NCI-H748 treated with DMSO at 0.1 percent for 48 hours (cell line): ENCODE measurements at regions not wholly inside any gene's neighbourhood (a gene's known extent, or its start where the extent isn't known, plus 50 kb on each side); places are given as distances from the start of the nearest gene placed in this dataset.
"Not testable (repeated sequence)": the region's sequence is repeated elsewhere in the genome, so short reads cannot be mapped to it uniquely, and the experiment has no call there.

ENCODE experiments used
- DNase-seq: peaks from one replicate; lab custom pipeline; 2025; lab: John Stamatoyannopoulos, UW

DNA sequence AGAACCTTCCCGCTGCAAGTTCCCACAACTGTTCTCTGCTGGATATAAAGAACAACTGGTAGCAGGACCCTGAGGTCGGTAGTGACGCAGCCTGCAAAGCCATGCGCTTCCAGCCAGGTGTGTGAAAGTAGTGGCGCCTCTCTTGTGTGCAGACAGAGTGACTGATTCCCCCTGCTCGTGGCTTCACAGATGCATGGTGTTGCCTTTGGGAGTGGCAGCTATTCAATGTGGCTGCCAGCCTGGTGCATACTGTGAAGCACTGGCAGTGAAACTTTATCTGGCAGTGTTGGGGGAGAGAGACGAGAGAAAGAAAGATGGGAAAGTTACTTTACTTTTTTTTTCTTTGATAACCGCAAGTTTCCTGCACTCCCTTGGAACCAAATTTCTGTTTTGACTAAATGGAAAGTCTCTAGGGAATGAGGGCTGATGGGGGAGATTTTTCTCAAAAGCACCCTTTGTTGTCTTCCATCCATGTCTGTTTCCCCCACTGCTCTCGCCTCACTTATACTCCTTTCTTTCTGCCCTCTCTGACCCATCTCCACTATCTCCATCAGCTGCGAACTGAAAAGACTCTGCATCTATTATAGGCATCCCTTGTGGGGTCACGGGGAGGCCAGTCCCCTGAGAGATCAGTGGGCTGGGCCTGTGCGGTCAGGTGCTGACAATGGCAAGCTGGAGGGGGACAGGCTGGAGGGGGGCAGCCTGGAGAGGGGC lies 90.0 kb upstream of the TNP1 start:
- DNase-seq: no peak

DNA sequence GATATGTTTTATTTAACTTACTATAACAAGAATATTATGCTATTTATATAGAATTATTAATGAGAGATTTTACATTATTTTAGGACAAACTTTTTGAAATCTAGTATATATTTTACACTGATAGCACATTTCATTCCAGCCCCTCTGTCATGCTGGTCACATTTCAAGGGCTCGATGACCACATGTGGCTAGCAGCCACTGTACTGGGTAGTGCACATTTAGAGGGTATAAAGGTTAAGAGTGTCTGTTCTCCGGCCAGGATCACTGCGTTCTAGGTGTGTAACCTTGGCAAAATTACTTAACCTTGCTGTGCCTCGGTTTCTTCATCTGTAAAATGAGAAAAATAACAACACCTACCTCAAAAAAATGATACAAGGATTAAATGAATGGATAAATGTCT lies 87.2 kb upstream of the TNP1 start:
- no peak for DNase-seq

DNA sequence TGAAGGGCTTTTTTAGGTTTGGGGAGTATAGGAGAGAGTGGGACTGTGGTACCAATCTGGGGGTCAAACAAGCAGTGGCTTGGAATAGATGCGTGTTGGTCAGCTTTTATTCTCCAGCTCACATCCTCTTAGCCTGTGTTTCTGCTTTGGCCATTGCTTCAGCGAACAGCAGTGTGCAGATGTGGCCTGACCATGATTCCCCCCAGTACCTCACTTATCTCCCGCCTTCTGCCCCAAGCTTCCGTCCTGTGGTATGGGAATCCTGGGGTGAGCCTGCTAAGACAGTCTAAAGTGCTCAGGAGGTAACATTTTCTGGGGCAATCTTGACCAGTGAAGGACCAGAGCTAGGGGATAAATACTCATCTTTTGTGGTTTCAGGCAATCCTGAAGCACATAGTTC lies 84.9 kb upstream of the TNP1 start:
- DNase-seq: no peak

DNA sequence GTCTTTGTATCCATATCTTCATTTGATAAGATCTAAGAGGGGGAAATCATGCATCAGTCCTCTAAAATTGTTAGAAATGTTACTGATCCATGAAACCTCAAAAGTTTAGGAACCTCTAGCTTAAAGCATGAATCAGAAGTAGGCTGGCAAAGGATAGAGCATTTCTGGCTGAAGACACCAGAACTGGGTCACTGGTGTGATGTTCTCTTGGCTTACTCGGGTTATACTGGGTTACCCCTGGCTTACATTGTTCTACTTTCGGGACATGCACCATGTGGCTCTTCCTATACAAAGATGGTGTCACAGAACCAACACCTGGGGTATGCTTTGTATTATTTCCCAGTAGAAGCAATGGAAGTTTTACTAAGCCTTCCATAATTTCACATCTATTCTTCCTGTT lies 83.2 kb upstream of the TNP1 start:
- no peak for DNase-seq

DNA sequence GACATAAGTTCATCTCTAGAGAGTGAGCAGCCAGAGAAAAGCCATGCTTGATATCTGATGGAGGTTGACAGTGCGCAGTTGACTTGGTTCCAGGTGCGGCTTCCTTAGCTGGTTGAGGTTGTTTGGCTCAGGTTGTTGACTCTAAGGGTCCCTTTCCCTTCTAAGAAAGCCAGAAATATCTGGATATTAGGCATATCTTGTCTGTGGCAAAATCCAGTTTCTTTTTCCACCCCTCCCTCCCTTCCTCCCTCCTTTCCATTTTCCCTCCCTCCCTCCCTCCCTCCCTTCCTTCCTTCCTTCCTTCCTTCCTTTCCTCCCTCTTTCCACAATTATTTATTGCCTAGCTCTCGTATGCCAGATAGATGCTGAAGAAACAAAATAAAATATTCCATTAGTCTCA lies 82.6 kb upstream of the TNP1 start:
- DNase-seq: no peak

DNA sequence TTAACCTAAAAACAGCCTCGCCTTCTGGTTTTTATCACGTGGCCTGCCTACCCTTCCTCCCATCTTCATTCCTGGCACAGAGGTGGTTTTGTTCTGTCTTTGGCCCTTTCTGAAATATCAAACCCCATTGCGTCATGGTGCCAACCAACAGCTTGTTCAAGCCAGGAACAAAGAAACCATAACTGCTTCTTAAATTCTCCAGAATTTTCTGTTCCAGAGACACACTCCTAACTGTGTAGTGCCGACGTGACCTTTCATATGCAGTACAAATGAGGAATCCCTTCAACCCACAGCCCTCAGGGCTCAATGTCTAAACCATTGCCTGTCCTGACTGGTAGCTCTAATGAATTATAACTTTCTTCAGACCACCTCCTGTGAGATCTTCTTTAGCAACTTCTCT lies 82.2 kb upstream of the TNP1 start:
- no peak for DNase-seq

DNA sequence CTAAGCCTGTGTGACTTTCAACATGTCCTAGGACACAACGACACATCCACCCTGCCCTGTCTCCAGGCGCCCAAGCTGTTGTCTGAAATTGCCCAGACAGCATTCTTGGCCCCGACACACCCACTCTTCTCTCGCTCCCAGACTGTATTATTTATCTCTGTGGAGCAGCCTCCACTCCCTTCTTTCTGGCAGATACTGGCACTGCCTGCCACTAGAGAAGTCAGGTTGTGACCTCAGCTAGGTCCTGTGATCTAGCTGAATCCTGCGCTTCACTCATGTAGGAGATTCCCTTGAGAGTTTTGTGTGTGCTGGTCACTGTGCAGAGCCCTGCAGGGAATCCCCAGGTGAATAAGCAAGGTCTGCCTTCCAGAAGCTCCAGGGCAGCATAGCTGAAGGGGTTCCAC lies 77.1 kb upstream of the TNP1 start:
- DNase-seq: no peak

DNA sequence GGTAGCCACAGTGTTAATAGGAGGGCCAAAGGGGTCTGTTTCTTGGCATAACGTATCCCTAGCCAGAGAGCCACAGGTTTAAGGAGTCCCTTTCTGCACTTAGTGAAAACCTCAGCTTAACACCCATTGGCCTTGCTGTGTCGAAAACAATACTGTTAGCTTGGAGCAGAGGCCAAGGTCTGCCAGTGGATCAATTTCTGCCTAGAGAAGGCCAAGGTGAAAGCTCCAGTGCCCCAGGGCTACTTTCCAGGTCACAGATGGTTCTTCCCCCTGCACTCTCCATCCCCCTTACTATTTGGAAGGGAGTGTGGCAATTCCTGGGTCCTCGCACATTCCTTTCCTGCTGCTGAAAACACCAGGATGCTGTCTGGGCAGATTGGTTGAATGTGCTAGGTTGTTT lies 74.8 kb upstream of the TNP1 start:
- no peak for DNase-seq

DNA sequence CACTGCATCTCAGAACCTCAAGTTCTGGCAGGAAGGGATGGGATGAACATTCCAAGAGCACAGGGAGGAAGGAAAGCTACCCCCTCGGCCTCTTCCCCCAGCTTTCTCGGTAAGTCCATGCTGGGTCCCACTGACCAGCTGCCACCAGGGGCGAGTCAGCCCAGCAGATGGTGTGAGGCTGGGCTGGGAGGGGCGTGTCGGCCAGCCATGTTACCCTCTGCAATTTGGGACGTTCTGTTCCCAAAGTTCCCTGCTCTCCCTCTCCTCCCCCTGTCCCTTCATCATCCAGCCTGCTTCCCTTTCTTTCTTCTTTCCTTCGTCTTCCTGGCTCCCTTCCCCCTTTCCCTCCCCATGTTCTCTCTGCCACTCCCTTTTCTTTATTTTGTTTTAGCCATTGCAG lies 74.3 kb upstream of the TNP1 start:
- DNase-seq: no peak

DNA sequence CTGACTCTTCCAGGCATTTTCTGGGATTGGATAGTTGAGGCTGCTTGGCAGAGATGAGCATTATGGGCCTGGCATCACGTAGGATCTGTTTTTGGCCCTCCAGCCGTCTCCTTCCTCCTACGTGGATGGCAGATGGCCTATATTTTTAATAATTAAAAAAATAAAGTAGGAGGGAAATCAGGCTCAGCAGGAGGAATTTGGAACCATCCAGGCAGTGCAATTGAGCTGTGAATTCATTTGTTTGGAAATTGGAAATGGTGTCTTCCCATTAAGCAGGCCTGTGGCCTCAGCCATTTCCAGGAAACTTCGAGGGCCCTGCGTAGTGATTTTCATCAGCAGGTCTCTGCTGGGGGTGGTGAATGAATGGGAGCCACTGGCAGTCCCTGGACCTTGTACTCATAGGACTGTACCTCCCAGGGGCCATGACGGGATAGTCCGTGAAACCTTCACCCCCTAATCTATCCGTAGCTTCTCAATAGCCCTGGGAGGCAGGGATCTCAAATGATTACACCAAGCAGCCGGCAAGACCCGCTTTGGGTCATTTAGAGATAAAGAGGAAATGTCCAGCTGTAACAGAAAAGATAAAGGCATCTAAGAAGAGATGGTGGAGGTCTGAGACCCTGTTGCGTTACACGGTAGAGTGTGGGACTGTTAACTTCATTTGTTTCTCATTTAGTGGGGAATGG lies 73.1 kb upstream of the TNP1 start:
- DNase-seq: no peak

DNA sequence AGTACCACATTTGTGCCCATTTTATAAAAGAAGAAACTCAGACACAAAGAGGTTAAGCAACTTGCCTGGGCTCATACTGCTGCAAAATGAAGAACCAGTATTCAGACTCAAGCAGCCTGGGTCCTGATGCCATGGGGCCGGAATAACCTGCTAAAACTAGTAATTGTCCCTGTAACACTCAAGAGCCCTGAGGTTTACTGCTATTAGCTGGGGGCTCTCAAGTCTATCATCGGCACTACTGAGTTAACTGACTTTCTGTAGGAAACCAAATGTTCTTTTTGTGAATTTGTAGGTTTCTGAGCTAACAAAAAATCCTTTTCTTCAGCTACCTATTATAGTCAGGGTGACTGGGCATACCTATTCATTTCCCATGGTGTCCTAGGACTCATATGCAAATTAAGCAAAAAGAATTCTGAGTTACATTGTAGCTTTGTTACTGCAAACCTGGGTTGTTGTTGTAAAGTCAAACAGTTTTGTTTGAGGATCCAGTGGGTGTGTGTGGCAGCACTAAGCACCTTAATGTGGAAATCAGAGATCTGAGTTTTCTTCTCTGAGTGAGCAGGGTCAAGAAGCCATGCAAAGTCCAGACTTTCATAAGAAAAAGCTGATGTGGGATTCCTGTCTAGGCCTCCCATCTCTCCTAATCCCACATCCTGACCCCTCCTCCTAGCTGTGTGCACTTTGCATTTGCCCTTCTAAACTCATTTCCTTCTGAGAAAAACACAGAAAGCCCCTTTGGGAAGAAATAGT lies 72.4 kb upstream of the TNP1 start:
- DNase-seq: no peak

DNA sequence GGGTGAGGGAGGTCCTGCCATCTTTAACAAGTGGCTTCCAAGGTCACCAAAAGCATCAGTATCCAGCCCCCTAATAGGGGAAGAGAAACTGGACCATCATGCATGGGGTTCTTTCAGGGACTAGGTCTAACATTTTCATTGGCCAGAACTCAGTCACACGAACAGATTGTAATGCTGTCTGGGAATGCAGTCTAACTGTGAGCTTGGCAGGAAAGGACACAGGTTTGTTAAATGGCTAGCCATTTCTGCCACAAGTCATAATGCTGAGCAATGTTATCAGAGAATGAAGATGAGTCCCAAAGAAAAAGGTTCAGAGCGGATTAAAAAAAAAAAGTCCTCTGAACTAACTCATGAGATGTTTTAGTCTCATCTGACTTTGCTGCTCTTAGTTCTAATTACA lies 70.9 kb upstream of the TNP1 start:
- no peak for DNase-seq

DNA sequence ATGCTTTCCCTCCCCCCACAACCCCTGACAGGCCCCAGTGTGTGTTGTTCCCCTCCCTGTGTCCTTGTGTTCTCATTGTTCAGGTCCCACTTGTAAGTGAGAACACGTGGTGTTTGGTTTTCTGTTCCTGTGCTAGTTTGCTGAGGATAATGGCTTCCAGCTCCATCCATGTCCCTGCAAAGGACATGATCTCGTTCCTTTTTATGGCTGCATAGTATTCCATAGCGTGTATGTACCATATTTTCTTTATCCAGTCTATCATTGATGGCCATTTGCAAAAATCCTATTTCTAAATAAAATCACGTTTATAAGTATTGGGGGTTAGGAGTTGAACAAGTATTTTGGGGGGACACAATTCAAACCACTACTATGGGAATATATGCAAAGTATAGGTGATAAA lies 69.5 kb upstream of the TNP1 start:
- DNase-seq: not testable (repeated sequence)

DNA sequence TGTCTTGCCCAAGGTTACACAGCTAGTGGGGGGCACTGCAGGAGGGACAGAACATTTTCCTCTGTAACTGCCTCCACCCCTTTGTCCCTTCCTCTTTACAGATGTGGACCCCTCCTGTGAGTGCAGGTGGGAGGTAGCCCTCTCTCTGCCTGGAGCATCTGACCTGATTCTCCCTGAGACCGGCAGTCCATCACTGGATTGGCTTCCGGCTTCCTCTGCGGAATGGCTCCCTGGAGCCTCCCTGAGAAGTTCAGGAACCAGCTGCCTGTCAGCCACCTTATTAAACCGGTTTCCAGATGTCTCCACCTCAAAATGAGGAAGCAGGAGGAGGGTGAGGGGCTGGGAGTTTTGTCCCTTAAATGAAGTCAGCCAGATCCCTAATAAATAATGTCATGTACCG lies 67.3 kb upstream of the TNP1 start:
- DNase-seq: no peak

DNA sequence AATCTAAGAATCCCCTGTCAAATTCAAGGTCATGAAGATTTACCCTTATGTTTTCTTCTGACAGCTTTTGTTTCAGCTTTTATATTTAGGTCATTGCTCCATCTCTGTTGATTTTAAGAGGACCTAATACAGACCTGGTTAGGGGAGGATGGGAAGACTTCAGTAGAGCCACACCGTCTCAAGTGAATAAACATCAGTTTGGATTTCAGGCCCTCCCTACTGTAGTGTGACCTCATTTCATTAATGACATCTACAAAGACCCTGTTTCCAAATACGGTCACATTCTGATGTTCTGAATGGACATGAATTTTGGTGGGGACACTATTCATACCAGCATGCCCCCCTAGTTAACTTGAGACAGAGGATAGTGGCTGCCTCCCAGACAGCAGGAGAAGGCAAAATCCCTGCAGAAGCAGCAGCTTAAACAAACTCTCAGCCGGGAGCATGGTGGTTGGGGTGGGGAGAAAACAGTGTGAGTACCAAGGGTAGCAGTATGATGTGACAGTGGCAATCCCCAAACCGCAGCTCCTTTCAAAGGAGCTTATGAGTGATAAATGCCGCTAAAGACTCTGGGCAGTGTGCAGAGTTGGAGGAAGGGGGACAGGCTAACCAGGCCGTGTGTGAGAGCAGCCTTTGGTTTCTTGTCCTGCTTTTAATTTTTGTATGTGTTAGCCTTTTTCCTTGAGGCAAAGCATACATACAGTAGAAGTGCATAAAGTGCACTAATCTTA lies 65.9 kb upstream of the TNP1 start:
- no peak for DNase-seq

DNA sequence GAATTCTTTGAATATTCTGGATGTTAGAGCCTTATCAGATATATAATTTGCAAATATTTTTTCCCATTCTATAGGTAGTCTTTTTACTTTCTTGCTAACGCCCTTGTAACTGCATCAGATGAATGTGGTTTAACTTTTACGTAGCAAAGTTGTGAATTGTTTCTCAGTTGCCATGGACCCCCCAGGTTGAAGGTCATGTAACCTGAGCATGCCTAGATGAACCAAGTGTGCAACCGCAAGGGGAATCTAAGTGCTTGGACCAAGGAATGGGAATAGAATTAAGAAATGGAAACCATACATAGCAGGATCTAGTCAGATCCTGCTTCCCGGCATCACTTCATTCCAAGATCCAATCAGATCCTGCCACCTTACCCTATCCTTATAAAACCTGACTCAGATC lies 65.1 kb upstream of the TNP1 start:
- no peak for DNase-seq

DNA sequence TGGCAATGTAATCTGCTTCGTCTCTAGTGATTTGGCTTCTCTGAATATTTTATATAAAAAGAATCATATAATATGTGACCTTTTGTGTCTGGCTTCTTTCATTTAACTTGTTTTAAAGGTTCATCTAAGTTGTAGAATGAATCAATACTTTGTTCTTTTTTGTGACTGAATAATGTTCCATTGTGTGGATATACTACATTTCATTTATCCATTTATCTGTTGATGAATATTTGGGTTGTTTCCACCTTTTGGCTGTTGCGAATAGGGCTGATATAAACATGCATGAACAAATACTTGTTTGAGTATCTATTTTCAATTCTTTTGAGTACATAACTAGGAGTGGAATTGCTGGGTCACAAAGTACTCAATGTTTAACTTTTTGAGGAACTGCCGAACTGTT lies 63.8 kb upstream of the TNP1 start:
- no peak for DNase-seq

DNA sequence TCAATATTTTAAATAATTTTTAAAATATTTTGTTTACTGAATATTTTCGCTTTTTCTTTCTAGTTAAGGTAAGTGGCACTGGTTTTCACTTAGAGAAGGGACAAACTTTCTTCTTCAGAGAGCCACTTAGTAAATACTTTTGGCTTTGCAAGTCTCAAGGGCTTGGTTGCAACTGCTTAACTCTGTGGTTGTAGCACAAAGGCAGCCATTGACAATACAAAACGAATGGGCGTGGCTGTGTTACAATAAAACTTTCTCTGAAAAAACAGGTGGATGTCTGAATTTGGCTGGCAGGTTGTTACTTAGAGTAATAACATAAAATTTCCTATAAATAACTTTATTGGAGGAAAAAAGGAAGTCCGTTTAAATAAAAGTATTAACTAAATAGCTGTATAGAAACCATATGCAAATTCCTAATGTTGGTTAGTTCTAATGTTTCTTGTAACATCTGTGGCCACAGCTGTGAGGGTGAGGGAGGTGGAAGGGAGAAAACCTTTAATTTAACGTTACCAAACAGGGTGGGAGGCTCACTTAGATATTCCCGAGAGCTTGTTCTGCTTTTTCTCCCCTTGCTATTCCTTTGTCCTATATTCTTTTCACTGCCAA lies 62.4 kb upstream of the TNP1 start:
- no peak for DNase-seq

DNA sequence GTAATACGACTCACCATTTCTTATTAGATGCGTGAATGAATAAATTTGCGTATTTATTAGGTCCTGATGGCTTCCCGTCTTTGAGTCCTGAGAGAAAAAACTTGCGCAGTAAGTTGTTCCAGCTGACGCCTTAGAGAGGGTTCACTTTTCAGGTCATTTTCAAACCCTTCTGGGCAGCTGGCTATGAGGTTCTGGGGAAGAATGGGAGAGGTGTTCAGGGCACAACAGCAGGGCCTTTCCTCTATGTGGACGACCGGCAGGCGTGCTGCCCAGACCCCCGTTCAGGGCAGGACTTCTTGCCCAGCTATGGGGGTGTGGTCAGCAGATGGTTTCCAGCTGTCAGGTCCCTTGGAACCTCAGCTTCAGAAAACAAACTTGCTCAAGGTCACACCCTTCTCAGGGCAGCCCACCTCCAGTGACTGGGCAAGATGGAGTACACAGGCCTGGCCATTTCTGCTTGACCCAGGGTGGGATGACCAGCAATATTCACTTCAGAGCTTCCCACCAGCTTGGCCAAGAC lies 61.1 kb upstream of the TNP1 start:
- DNase-seq: no peak

DNA sequence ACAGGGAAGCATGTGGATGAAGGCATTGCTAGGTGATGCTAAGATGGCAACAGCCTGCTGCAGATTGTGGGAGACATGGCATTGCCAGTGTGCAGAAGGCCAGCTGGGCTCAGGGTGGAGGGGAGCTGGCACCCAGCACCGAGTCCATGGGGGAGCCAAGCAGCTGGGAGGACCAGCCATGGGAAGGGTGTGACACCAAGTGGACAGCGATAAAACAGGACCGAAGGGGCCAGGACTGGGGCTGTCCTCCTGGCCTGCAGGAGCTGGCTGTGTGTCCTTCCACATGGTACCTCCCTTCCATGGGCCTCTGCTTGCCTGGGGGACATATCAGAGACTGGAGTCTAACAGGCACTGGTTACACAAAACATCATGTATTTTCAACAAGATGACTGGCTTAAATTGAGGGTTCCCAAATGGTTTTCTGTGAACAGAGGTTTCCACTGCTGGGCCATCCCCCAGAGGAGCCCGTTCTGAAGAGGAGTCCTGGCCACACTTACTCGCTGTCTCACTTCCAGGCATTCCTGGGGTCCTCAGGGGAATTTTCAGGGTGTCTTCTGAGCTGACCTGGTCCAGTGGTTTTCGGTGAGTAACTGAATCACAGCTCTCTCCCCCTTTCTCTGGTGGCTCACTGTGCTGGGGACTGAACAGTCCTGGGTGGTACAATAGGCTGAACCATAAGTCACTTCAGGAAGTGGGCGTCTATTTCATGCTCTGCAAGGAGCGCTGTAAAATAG lies 60.4 kb upstream of the TNP1 start:
- DNase-seq: no peak

DNA sequence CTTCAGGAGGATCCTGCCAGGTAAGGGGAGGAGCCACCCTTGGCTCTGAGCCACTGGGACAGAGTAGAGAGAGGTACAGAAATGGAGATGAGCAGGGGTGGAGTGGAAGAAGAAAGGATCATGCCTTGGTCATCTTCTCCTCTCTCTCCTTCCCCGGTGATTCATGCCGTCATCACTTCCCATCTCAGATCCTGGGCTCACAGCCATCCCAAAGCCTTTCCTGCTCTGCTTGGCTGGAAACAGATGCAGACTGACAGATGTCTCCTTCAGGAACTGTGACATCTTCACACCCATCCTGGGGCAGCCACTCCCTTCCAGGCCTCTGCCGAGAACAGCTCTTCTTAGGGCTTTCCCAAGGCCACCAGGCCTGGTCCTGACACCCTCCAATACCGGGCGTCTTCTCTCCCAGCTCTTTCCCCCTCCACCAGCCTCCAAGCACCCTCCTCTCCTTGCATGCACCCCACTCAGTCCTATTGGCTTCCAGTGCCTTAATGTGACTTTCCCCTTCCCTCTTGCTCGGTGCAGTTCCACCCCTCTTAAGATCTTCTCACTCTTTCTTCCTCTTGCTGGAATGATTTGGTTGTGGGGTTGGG lies 58.3 kb upstream of the TNP1 start:
- no peak for DNase-seq
